HUES64 (cell line): ENCODE measurements at regions not wholly inside any gene's neighbourhood (a gene's known extent, or its start where the extent isn't known, plus 50 kb on each side); places are given as distances from the start of the nearest gene placed in this dataset.
"Not testable (repeated sequence)": the region's sequence is repeated elsewhere in the genome, so short reads cannot be mapped to it uniquely, and the experiment has no call there.

Experiments used
- H3K27ac ChIP-seq: 2 replicates; pipeline ENCODE4 v1.7.0; 2013; ENCODE audit warnings: low read depth, low read length, inconsistent platforms
- H3K27me3 ChIP-seq: 2 replicates; pipeline ENCODE4 v1.6.1; 2013; ENCODE audit warnings: mild to moderate bottlenecking, low read length; ENCODE audit not compliant: insufficient read depth
- H3K36me3 ChIP-seq: 2 replicates; pipeline ENCODE4 v1.6.1; 2013; ENCODE audit warnings: mild to moderate bottlenecking, low read length; ENCODE audit not compliant: insufficient read depth
- H3K4me1 ChIP-seq: 2 replicates; pipeline ENCODE4 v1.6.1; 2013; ENCODE audit warnings: mild to moderate bottlenecking, low read length, moderate library complexity; ENCODE audit not compliant: insufficient read depth
- H3K4me3 ChIP-seq: 2 replicates; pipeline ENCODE4 v1.5.1; 2013; ENCODE audit warnings: mild to moderate bottlenecking, low read length, moderate library complexity
- H3K9ac ChIP-seq: 2 replicates; pipeline ENCODE4 v1.6.1; 2013; ENCODE audit warnings: mild to moderate bottlenecking, low read depth, low read length
- H3K9me3 ChIP-seq: 2 replicates; pipeline ENCODE4 v1.6.1; 2013; ENCODE audit warnings: low read depth, low read length; ENCODE audit not compliant: insufficient read depth
- WGBS: fragments of 150-250, 120-280 bp; methylation state at CpG from one replicate; pipeline ENCODE4 v1.1.7; 2013; ENCODE audit warnings: missing lambda C conversion rate; 5-methylcytosine and 5-hydroxymethylcytosine counted together

GRCh38 chr12:97983796-97984195 lies 521.2 kb downstream of the RMST start:
- no peak overlapping the region for H3K27ac ChIP-seq
- no peak overlapping the region for H3K9ac ChIP-seq
- no peaks in the 10 kb centered on the region for H3K36me3 ChIP-seq
- no peaks in the 10 kb centered on the region for H3K27me3 ChIP-seq
- H3K9me3 ChIP-seq = no peaks in the 10 kb centered on the region
- 91% methylated on average over 3 of the region's 3 CpGs for WGBS
- no peak overlapping the region for H3K4me3 ChIP-seq
- H3K4me1 ChIP-seq = no peaks in the 10 kb centered on the region

- 100% methylated on average over 2 of the region's 2 CpGs for WGBS
- Histone ChIP-seq H3K27me3 (no peaks in the 10 kb centered on the region), H3K9me3 (no peaks in the 10 kb centered on the region), H3K27ac (no peak overlapping the region), H3K4me3 (no peak overlapping the region), H3K36me3 (no peaks in the 10 kb centered on the region), H3K9ac (no peak overlapping the region), H3K4me1 (no peaks in the 10 kb centered on the region)
Observed at GRCh38 chr12:97984436-97984835, 521.8 kb downstream of the RMST start.

GRCh38 chr12:97984974-97985580 lies 522.5 kb downstream of the RMST start:
- Histone ChIP-seq H3K36me3 (no peaks in the 10 kb centered on the region), H3K4me3 (no peak overlapping the region), H3K4me1 (no peaks in the 10 kb centered on the region), H3K9me3 (no peaks in the 10 kb centered on the region), H3K27me3 (no peaks in the 10 kb centered on the region), H3K9ac (no peak overlapping the region), H3K27ac (no peak overlapping the region)
- WGBS = 94% methylated on average over 4 of the region's 4 CpGs

GRCh38 chr12:97985834-97986233 lies 523.2 kb downstream of the RMST start:
- Histone ChIP-seq H3K9ac (no peak overlapping the region), H3K4me3 (no peak overlapping the region), H3K36me3 (no peaks in the 10 kb centered on the region), H3K27ac (no peak overlapping the region), H3K4me1 (no peaks in the 10 kb centered on the region), H3K27me3 (no peaks in the 10 kb centered on the region), H3K9me3 (no peaks in the 10 kb centered on the region)
- 95% methylated on average over 5 of the region's 5 CpGs for WGBS

GRCh38 chr12:97988588-97988987 lies 526.0 kb downstream of the RMST start:
- H3K4me1 ChIP-seq, H3K27ac ChIP-seq, H3K9ac ChIP-seq, H3K27me3 ChIP-seq, H3K36me3 ChIP-seq, H3K4me3 ChIP-seq, H3K9me3 ChIP-seq: not testable (repeated sequence)

GRCh38 chr12:97989366-97989940 lies 525.9 kb upstream of the TMPO start:
- H3K9ac ChIP-seq = no peak overlapping the region
- no peaks in the 10 kb centered on the region for H3K9me3 ChIP-seq
- no peaks in the 10 kb centered on the region for H3K27me3 ChIP-seq
- H3K36me3 ChIP-seq = no peaks in the 10 kb centered on the region
- H3K27ac ChIP-seq = no peak overlapping the region
- H3K4me3 ChIP-seq = no peak overlapping the region
- no peaks in the 10 kb centered on the region for H3K4me1 ChIP-seq

GRCh38 chr12:97994746-97995484 lies 520.5 kb upstream of the TMPO start:
- no peaks in the 10 kb centered on the region for H3K36me3 ChIP-seq
- no peak overlapping the region for H3K4me3 ChIP-seq
- 95% methylated on average over 2 of the region's 2 CpGs for WGBS
- H3K9ac ChIP-seq = no peak overlapping the region
- no peak overlapping the region for H3K27ac ChIP-seq
- H3K4me1 ChIP-seq = no peaks in the 10 kb centered on the region
- no peaks in the 10 kb centered on the region for H3K9me3 ChIP-seq
- H3K27me3 ChIP-seq = no peaks in the 10 kb centered on the region

- Histone ChIP-seq H3K9me3 (no peaks in the 10 kb centered on the region), H3K36me3 (no peaks in the 10 kb centered on the region), H3K4me1 (no peaks in the 10 kb centered on the region), H3K27ac (no peak overlapping the region), H3K4me3 (no peak overlapping the region), H3K9ac (no peak overlapping the region), H3K27me3 (no peaks in the 10 kb centered on the region)
- WGBS = 84% methylated on average over 2 of the region's 2 CpGs
Observed at GRCh38 chr12:97995559-97995958, 519.8 kb upstream of the TMPO start.

GRCh38 chr12:98001430-98001829 lies 514.0 kb upstream of the TMPO start:
- Histone ChIP-seq H3K27ac (no peak overlapping the region), H3K9ac (no peak overlapping the region), H3K27me3 (no peaks in the 10 kb centered on the region), H3K36me3 (no peaks in the 10 kb centered on the region), H3K4me3 (no peak overlapping the region), H3K4me1 (no peaks in the 10 kb centered on the region), H3K9me3 (no peaks in the 10 kb centered on the region)
- 82% methylated on average over 3 of the region's 3 CpGs for WGBS

GRCh38 chr12:98002887-98003493 lies 512.4 kb upstream of the TMPO start:
- WGBS = 19% methylated on average over 9 of the region's 9 CpGs

GRCh38 chr12:98007963-98008362 lies 507.4 kb upstream of the TMPO start:
- no peaks in the 10 kb centered on the region for H3K4me1 ChIP-seq

More at GRCh38 chr12:98002887-98003493, 512.4 kb upstream of the TMPO start:
- Histone ChIP-seq H3K4me3 (no peak overlapping the region), H3K27me3 (no peaks in the 10 kb centered on the region), H3K9me3 (no peaks in the 10 kb centered on the region), H3K36me3 (no peaks in the 10 kb centered on the region), H3K27ac (no peak overlapping the region), H3K9ac (no peak overlapping the region), H3K4me1 (no peaks in the 10 kb centered on the region)

More at GRCh38 chr12:98007963-98008362, 507.4 kb upstream of the TMPO start:
- no peaks in the 10 kb centered on the region for H3K27me3 ChIP-seq
- no peak overlapping the region for H3K27ac ChIP-seq
- WGBS = 48% methylated on average over 1 of the region's 1 CpG
- H3K36me3 ChIP-seq = no peaks in the 10 kb centered on the region
- no peak overlapping the region for H3K4me3 ChIP-seq
- no peaks in the 10 kb centered on the region for H3K9me3 ChIP-seq
- H3K9ac ChIP-seq = no peak overlapping the region
